ENCODE measurements at regions not wholly inside any gene's neighbourhood (a gene's known extent, or its start where the extent isn't known, plus 50 kb on each side); places are given as distances from the start of the nearest gene placed in this dataset.

DNA sequence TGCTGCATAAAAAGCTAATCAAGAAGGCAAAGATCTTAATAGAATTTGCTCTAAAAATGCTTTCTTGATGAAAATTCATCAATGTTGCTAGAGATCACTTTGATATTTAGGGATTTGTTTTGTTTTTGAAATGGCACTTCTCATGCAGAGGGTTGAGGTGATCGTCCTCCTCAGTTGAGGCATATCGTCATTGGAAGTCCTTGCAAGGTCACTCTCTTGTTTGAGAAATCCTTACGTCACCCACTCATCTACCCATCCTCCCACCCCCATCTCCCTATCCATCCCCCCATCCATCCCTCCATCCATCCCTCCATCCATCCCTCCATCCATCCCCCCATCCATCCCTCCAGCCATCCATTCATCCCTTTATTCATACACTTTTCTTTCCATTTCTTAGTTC lies 133.7 kb downstream of the THNSL2 start:
- no peak for TF ChIP-seq EZH2phosphoT487 (IDR thresholded peaks at IDR 0.05; ENCODE audit: borderline replicate concordance, low read length)
- TF ChIP-seq, protein P1, sequence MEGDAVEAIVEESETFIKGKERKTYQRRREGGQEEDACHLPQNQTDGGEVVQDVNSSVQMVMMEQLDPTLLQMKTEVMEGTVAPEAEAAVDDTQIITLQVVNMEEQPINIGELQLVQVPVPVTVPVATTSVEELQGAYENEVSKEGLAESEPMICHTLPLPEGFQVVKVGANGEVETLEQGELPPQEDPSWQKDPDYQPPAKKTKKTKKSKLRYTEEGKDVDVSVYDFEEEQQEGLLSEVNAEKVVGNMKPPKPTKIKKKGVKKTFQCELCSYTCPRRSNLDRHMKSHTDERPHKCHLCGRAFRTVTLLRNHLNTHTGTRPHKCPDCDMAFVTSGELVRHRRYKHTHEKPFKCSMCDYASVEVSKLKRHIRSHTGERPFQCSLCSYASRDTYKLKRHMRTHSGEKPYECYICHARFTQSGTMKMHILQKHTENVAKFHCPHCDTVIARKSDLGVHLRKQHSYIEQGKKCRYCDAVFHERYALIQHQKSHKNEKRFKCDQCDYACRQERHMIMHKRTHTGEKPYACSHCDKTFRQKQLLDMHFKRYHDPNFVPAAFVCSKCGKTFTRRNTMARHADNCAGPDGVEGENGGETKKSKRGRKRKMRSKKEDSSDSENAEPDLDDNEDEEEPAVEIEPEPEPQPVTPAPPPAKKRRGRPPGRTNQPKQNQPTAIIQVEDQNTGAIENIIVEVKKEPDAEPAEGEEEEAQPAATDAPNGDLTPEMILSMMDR (IDR thresholded peaks at IDR 0.05; ENCODE audit: low read depth, low read length, poor library complexity, severe bottlenecking) = no peak
